Hepatocyte (in vitro differentiated cells): ENCODE measurements at regions not wholly inside any gene's neighbourhood (a gene's known extent, or its start where the extent isn't known, plus 50 kb on each side); places are given as distances from the start of the nearest gene placed in this dataset.
A peak's percentile ranks its signal among the peaks of the same experiment; 100 is the strongest.

Experiments
- DNase-seq: peaks from one replicate; pipeline ENCODE4 v3.0.0-alpha.2; 2016; ENCODE audit warnings: low spot score
- H2AFZ ChIP-seq: fragments of 200-600 bp; sonication (generic); 2 replicates; pipeline ENCODE4 v1.6.0; 2016; ENCODE audit warnings: antibody characterized with exemption, mild to moderate bottlenecking
- H3K27ac ChIP-seq: fragments of 200-600 bp; sonication (generic); 2 replicates; pipeline ENCODE4 v1.5.1; 2016; ENCODE audit warnings: mild to moderate bottlenecking
- H3K27me3 ChIP-seq: fragments of 200-600 bp; sonication (generic); 2 replicates; pipeline ENCODE4 v1.6.1; 2016
- H3K36me3 ChIP-seq: fragments of 200-600 bp; sonication (generic); replicated peaks from 2 replicates; pipeline ENCODE4 v1.5.1; 2016; ENCODE audit warnings: low read depth; ENCODE audit not compliant: insufficient read depth
- H3K4me1 ChIP-seq: fragments of 200-600 bp; sonication (generic); 2 replicates; pipeline ENCODE4 v1.5.1; 2016; ENCODE audit warnings: mild to moderate bottlenecking, moderate library complexity; ENCODE audit not compliant: insufficient read depth
- H3K4me2 ChIP-seq: fragments of 200-600 bp; sonication (generic); 2 replicates; pipeline ENCODE4 v1.6.0; 2016
- H3K4me3 ChIP-seq: fragments of 200-600 bp; sonication (generic); 2 replicates; pipeline ENCODE4 v1.5.1; 2016; ENCODE audit warnings: mild to moderate bottlenecking
- H3K79me2 ChIP-seq: fragments of 200-600 bp; sonication (generic); 2 replicates; pipeline ENCODE4 v1.6.0; 2017; ENCODE audit warnings: mild to moderate bottlenecking
- H3K9me2 ChIP-seq: fragments of 200-600 bp; sonication (generic); replicated peaks from 2 replicates; pipeline ENCODE4 v1.6.0; 2017; ENCODE audit warnings: mild to moderate bottlenecking; ENCODE audit not compliant: insufficient read depth
- H3K9me3 ChIP-seq: fragments of 200-600 bp; sonication (generic); 2 replicates; pipeline ENCODE4 v1.5.1; 2016; ENCODE audit warnings: low read depth, mild to moderate bottlenecking
- H4K20me1 ChIP-seq: fragments of 200-600 bp; sonication (generic); 2 replicates; pipeline ENCODE4 v1.6.0; 2016; ENCODE audit warnings: mild to moderate bottlenecking; ENCODE audit not compliant: insufficient read depth, poor library complexity, severe bottlenecking
- EZH2 ChIP-seq: fragments of 200-600 bp; sonication (generic); IDR thresholded peaks from 2 replicates; pipeline ENCODE4 v1.6.1; 2016; ENCODE audit warnings: antibody characterized with exemption, mild to moderate bottlenecking, borderline replicate concordance
- EZH2phosphoT487 ChIP-seq: fragments of 200-600 bp; sonication (generic); IDR thresholded peaks from one replicate; pipeline ENCODE4 v1.6.1; 2018; ENCODE audit warnings: antibody characterized with exemption, mild to moderate bottlenecking, low read depth, moderate library complexity; ENCODE audit not compliant: unreplicated experiment, severe bottlenecking
- WGBS: methylation state at CpG from one replicate; pipeline ENCODE4 v1.1.6; 2016; ENCODE audit warnings: low lambda C conversion rate; ENCODE audit errors: missing lambda C conversion rate; 5-methylcytosine and 5-hydroxymethylcytosine counted together
- TF ChIP-seq, protein P1 (sequence below): fragments of 200-600 bp; sonication (generic); IDR thresholded peaks from 2 replicates; pipeline ENCODE4 v1.5.1; 2016; ENCODE audit warnings: antibody characterized with exemption, mild to moderate bottlenecking; ENCODE audit not compliant: poor library complexity

DNA sequence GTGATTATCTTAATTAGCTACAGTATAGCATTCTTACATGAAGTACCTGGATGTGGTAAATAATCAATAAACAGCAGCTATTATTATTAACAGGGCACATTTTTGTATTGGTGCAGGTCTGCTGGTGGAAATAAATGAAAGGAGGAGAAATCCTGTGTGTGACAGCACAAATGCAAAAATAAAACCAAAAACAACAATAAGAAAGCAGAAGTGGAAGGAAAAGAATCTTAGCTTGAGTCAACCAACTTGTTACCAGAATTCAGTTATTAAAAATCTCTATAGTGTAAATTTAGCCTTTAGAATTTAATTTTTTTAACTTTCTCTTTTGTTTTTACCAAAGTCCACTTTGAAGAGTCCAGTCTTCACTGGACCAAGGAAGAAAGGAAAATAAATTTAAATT, 63.1 kb upstream of the LSM6 start:
- no peak for DNase-seq
- no peaks in the 10 kb centered on the region for H3K36me3 ChIP-seq
- H3K27me3 ChIP-seq, result no peaks in the 10 kb centered on the region
- H3K4me2 ChIP-seq, result no peak overlapping the region
- no peaks in the 10 kb centered on the region for H3K9me2 ChIP-seq
- H3K4me3 ChIP-seq, result no peak overlapping the region
- H2AFZ ChIP-seq, result no peak overlapping the region
- H3K27ac ChIP-seq, result no peak overlapping the region
- H3K4me1 ChIP-seq, result peaks cover 7% of the 10 kb centered on the region
- no peaks in the 10 kb centered on the region for H4K20me1 ChIP-seq
- TF ChIP-seq EZH2phosphoT487 (no peak), EZH2 (no peak)
- TF ChIP-seq, protein P1, sequence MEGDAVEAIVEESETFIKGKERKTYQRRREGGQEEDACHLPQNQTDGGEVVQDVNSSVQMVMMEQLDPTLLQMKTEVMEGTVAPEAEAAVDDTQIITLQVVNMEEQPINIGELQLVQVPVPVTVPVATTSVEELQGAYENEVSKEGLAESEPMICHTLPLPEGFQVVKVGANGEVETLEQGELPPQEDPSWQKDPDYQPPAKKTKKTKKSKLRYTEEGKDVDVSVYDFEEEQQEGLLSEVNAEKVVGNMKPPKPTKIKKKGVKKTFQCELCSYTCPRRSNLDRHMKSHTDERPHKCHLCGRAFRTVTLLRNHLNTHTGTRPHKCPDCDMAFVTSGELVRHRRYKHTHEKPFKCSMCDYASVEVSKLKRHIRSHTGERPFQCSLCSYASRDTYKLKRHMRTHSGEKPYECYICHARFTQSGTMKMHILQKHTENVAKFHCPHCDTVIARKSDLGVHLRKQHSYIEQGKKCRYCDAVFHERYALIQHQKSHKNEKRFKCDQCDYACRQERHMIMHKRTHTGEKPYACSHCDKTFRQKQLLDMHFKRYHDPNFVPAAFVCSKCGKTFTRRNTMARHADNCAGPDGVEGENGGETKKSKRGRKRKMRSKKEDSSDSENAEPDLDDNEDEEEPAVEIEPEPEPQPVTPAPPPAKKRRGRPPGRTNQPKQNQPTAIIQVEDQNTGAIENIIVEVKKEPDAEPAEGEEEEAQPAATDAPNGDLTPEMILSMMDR, result no peak
- no peaks in the 10 kb centered on the region for H3K9me3 ChIP-seq
- no peaks in the 10 kb centered on the region for H3K79me2 ChIP-seq

DNA sequence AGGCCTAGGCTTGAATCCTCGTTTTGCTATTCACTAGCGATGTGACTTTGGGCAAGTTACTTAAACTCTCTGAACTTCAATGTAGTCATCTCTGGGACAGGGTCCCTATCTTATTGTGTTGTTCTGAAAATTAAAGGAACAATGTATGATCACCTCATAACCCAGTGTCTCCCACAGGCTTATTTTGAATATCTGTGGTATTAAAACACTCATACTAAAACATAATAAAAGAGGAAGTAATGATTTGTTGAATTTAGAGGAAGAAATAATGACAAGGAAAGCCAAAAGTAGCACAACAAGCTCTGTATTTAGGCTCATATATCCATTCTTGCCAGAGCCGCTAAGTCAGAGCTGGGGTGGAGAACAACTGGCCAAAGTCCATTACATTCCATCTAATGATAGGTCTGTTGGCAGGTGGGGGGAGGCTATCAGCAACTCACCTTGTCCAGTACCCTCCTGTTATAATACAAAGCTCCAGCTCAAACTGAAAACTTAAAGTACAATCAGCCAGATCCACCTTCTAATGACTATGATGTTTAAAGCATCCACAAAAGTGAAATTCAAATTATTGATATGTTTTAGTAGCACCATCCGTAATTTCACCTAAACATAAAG, 64.5 kb upstream of the LSM6 start:
- 88% methylated on average over 4 of the region's 4 CpGs for WGBS

DNA sequence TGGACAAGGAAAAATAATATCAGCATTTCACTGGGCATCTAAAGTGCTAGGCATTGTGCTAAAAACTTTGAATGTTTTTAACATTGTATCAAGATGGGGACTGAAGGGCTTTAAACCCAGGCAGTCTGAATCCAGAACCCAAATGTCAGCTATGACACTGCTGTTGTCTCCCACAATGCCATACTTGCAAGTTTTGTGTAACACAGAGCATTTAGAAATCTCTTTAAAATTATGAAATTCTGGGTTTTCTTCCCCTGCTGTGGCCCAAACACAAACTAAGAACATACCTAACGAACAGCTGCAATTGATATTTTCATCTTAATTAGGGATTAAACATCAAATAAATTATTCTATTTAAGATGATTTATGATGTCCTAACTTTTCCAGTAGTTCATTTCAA, 66.8 kb upstream of the LSM6 start:
- H4K20me1 ChIP-seq, result no peaks in the 10 kb centered on the region
- H2AFZ ChIP-seq, result no peak overlapping the region
- no peak overlapping the region for H3K4me3 ChIP-seq
- TF ChIP-seq EZH2, result no peak
- TF ChIP-seq EZH2phosphoT487, result no peak
- TF ChIP-seq, protein P1, result no peak
- no peaks in the 10 kb centered on the region for H3K79me2 ChIP-seq
- no peaks in the 10 kb centered on the region for H3K9me2 ChIP-seq
- no peak for DNase-seq
- H3K27ac ChIP-seq, result no peak overlapping the region
- H3K9me3 ChIP-seq, result no peaks in the 10 kb centered on the region
- no peaks in the 10 kb centered on the region for H3K36me3 ChIP-seq
- peaks cover 7% of the 10 kb centered on the region for H3K4me1 ChIP-seq
- no peak overlapping the region for H3K4me2 ChIP-seq
- 95% methylated on average over 1 of the region's 1 CpG for WGBS
- H3K27me3 ChIP-seq, result no peaks in the 10 kb centered on the region

More for the DNA sequence above, 64.5 kb upstream of the LSM6 start:
- TF ChIP-seq, protein P1, result no peak
- TF ChIP-seq EZH2 (no peak), EZH2phosphoT487 (no peak)
- no peak overlapping the region for H2AFZ ChIP-seq
- no peaks in the 10 kb centered on the region for H3K79me2 ChIP-seq
- peak; percentile 46 for DNase-seq
- no peaks in the 10 kb centered on the region for H3K9me2 ChIP-seq
- H3K9me3 ChIP-seq, result no peaks in the 10 kb centered on the region
- peak overlapping the region; percentile 51 for H3K27ac ChIP-seq
- H3K36me3 ChIP-seq, result no peaks in the 10 kb centered on the region
- no peaks in the 10 kb centered on the region for H4K20me1 ChIP-seq
- no peak overlapping the region for H3K4me3 ChIP-seq
- no peaks in the 10 kb centered on the region for H3K27me3 ChIP-seq
- H3K4me2 ChIP-seq, result no peak overlapping the region
- peaks cover 7% of the 10 kb centered on the region for H3K4me1 ChIP-seq
